Stimulated activated CD4-positive, alpha-beta T cell treated with anti-CD3 and anti-CD28 coated beads, Interleukin-1b, Interleukin-23, amount 100 ng/mL, for 48 hours (primary cell): ENCODE measurements at regions not wholly inside any gene's neighbourhood (a gene's known extent, or its start where the extent isn't known, plus 50 kb on each side); places are given as distances from the start of the nearest gene placed in this dataset.

Source experiments
- DNase-seq: peaks from one replicate; pipeline ENCODE4 v3.0.0-alpha.2; 2020

- DNase-seq: no peak
Measured at GRCh38 chr2:125526093-125526492, 1129.9 kb upstream of the GYPC start.

DNA sequence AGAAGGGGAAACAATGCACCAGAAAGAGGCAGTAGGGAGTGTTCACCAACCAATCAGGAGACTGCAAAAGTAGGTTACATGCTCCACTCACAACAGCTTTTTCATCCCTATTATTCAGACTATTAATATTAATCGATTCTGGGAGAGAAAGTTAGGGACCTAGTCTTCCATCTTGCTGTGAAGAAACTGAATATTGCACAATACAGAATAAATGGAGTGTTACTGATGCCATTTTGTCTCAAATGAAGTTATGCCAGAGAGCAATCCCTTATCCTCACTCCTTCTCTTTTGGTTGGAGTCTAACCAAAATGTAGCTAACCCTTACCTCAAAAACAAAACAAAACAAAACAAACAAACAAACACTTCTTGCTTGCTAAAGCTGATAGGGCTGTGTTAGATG, 1120.9 kb upstream of the GYPC start:
- DNase-seq: no peak

GRCh38 chr2:125543968-125544514, 1111.9 kb upstream of the GYPC start:
- DNase-seq: no peak

GRCh38 chr2:125553768-125554167, 1102.2 kb upstream of the GYPC start:
- no peak for DNase-seq

GRCh38 chr2:125554956-125555355, 1101.0 kb upstream of the GYPC start:
- no peak for DNase-seq

- no peak for DNase-seq
Measured at GRCh38 chr2:125559186-125559585, 1096.8 kb upstream of the GYPC start.

- DNase-seq: no peak
Measured at GRCh38 chr2:125560855-125561254, 1095.1 kb upstream of the GYPC start.

GRCh38 chr2:125561302-125561701, 1094.7 kb upstream of the GYPC start:
- no peak for DNase-seq

GRCh38 chr2:125562924-125563323, 1093.0 kb upstream of the GYPC start:
- DNase-seq: no peak

- no peak for DNase-seq
Measured at GRCh38 chr2:125564471-125564870, 1091.5 kb upstream of the GYPC start.

DNA sequence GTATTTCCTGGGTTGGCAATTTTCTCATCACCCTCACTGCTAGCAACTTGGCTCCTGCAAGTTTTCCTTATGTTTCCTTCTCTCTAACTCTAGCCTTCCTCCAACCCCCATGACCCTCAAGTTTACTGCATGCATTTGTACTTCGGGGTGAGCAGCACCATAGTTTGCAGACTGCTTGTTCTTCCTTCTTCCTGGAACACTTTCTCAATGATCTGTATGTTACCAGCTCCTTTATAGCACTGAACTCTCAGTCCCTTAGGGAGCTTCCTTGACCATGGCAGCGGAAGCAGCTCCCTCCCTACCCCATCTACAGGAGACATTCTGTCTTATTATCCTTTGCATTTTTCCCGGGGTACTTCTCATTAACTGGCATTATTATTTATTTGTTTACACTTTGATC, 1089.5 kb upstream of the GYPC start:
- no peak for DNase-seq

- no peak for DNase-seq
Measured at GRCh38 chr2:125567100-125567499, 1088.9 kb upstream of the GYPC start.

GRCh38 chr2:125572660-125573059, 1083.3 kb upstream of the GYPC start:
- DNase-seq: no peak

DNA sequence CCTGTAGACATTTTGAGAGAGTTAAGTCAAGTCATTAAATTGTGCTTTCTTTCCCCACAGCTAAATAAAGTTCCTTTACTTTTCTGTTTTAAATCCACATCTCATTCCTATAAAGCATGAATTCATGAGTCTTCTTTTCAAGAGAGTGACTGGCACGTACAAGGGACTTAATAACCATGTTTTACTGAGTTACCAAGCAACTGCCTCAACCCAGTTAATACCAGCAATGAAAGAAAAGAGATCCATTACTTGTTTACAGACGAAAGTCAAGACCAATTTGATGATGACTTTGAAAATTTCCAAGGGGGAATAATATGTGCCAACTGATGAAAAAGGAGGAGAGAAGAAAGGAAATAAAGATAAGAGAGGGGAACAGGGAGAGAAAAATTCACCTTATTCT, 1082.5 kb upstream of the GYPC start:
- no peak for DNase-seq

- no peak for DNase-seq
Measured at GRCh38 chr2:125576558-125576957, 1079.4 kb upstream of the GYPC start.

DNA sequence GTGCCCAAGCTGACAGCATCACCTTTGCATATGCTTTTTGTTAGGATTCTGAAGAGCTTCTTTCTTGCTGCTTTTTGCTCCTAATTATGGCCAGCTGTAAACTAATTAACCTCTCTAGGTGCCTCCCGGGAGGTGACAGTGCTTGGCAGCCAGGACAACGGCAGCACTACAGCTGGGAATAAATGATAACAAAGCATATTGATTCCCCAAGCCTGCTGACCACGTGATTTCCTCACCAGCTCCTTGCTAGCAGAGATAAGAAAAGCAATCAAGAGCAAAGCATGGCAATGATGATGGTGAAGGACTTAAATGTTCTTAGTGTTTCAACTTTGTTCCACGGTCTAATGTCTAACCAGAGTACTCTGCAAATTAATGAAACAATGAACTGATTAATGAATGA, 1074.4 kb upstream of the GYPC start:
- DNase-seq: no peak

DNA sequence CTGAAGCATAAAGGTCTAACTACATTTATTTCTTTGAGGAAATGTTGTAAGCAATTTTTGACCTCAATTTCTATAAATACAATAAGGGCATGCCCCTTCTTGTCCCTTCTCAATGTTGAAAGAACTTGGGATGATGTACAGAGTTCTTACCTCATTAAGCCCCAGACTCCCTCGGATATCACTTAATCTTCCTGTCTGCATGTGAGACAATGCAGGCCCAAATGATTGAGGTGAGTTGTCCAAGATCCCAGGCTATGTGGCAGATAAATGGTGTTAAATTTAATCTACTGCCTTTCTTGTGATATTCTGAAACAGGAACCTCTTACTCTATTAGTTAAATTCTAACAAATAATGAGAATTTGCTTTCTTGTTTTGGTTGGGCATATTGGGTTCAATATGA, 1073.4 kb upstream of the GYPC start:
- no peak for DNase-seq

DNA sequence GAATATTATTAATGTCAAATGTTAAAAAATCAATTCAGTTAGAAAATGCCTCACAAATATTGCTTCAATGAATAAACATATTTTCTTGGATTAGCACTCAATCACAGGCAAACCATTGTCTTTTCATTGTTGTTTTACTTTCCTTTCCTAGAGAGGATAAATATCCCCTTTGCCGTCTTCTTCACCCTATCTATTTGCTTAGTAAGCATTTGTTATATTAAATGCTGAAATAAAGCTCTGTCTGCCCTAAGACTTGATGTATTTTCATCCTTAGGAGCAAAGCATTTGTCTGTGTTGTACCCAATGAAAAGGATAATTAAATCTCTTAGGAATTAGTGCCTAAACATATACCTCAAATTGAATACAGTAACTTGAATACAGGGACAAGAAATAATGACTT, 1071.2 kb upstream of the GYPC start:
- no peak for DNase-seq

GRCh38 chr2:125588780-125589179, 1067.2 kb upstream of the GYPC start:
- no peak for DNase-seq

DNA sequence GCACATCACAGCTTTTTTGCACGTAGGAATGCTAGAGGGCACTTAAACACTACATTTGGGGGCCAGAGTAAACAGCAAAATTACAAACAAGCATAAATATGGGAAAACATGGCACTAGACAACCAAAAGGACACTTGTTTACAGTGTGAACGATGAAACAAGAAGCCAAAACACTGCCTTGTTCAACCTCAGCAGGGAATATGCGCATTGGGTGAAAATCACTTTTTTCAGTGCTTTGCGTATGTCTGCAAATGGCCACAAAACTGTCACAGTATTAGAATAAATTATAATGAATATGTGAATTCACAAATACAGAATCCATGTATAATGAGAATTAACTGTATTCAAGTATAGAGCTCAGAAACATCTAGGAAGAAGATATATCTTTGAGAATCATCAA, 1064.0 kb upstream of the GYPC start:
- no peak for DNase-seq

DNA sequence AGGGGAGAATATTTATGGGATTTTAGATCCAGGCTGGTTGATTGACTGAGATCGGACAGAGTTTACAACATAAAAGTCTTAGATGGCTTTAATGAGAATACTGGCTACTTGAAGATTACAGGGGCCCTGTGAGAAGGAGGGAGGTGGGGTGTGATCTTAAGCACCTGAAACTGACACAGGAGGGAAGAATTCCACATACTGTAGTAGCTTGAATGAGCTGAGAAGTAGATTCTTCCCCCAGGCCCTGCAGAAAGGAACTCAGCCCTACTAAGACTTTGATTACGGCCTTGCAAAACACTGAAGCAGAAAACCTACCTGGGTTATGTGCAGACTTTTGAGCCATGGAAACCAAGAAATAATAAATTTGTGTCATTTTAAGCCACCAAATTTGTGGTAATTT, 1062.9 kb upstream of the GYPC start:
- no peak for DNase-seq

GRCh38 chr2:125596612-125597011, 1059.3 kb upstream of the GYPC start:
- no peak for DNase-seq

- no peak for DNase-seq
Measured at GRCh38 chr2:125615438-125615837, 1040.5 kb upstream of the GYPC start.

GRCh38 chr2:125630377-125630776, 1025.6 kb upstream of the GYPC start:
- no peak for DNase-seq

- DNase-seq: no peak
Measured at GRCh38 chr2:125634662-125635061, 1021.3 kb upstream of the GYPC start.

- no peak for DNase-seq
Measured at GRCh38 chr2:125638345-125638744, 1017.6 kb upstream of the GYPC start.
